ENCODE measurements at regions not wholly inside any gene's neighbourhood (a gene's known extent, or its start where the extent isn't known, plus 50 kb on each side); places are given as distances from the start of the nearest gene placed in this dataset.

DNA sequence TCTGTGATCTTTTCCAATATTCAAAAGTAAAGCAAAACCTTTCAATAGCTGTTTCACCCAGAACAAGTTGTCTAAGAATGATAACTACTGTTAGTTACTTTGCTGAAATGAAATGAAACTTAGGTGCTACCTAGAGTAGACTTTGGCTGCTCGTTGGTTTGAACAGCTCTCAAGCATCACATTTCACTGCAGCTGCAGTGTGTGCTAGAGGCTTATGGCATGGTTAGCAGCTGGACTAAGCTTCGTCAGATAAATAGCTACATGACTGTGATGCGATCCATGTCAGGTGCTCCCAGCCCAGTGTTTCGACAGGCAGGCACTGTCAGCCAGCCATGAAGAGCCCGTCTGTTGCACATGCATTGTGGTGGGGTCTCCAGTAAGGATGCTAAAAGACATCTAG is 201.1 kb downstream of the TFAP2B start:
- TF ChIP-seq ZZZ3 (CRISPR knock-in tag; IDR thresholded peaks at IDR 0.05; ENCODE audit: borderline replicate concordance) (no peak), RXRA (CRISPR knock-in tag; IDR thresholded peaks at IDR 0.05) (no peak), NFRKB (IDR thresholded peaks at IDR 0.05) (no peak), ZNF282 (IDR thresholded peaks at IDR 0.05; ENCODE audit: partially characterized antibody) (no peak), MAFK (conservative IDR thresholded peaks at IDR 0.05 in 1 of 2, IDR thresholded peaks at IDR 0.05 in 1 of 2; ENCODE audit: low read length in 2 of 2) (no peak), DNMT1 (CRISPR knock-in tag; IDR thresholded peaks at IDR 0.05) (no peak), KDM1A (CRISPR knock-in tag; IDR thresholded peaks at IDR 0.05) (no peak), SIN3A (IDR thresholded peaks at IDR 0.05; ENCODE audit: borderline replicate concordance, low read depth, low read length) (no peak), FOXP1 (IDR thresholded peaks at IDR 0.05) (no peak), FOXP1 (CRISPR knock-in tag; IDR thresholded peaks at IDR 0.05) (no peak), HNF4G (IDR thresholded peaks at IDR 0.05; ENCODE audit: borderline replicate concordance, low read depth, low read length) (no peak), HNF4G (CRISPR knock-in tag; IDR thresholded peaks at IDR 0.05; ENCODE audit: borderline replicate concordance, low read depth) (no peak), EZH2 (conservative IDR thresholded peaks at IDR 0.05; ENCODE audit: low read depth, low read length) (no peak), ZNF674 (CRISPR knock-in tag; IDR thresholded peaks at IDR 0.05; ENCODE audit: low read depth) (no peak)
- TF ChIP-seq, protein P1, sequence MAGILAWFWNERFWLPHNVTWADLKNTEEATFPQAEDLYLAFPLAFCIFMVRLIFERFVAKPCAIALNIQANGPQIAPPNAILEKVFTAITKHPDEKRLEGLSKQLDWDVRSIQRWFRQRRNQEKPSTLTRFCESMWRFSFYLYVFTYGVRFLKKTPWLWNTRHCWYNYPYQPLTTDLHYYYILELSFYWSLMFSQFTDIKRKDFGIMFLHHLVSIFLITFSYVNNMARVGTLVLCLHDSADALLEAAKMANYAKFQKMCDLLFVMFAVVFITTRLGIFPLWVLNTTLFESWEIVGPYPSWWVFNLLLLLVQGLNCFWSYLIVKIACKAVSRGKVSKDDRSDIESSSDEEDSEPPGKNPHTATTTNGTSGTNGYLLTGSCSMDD (CRISPR knock-in tag; IDR thresholded peaks at IDR 0.05): no peak
- TF ChIP-seq, protein P2, sequence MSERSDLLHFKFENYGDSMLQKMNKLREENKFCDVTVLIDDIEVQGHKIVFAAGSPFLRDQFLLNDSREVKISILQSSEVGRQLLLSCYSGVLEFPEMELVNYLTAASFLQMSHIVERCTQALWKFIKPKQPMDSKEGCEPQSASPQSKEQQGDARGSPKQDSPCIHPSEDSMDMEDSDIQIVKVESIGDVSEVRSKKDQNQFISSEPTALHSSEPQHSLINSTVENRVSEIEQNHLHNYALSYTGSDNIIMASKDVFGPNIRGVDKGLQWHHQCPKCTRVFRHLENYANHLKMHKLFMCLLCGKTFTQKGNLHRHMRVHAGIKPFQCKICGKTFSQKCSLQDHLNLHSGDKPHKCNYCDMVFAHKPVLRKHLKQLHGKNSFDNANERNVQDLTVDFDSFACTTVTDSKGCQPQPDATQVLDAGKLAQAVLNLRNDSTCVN (CRISPR knock-in tag; IDR thresholded peaks at IDR 0.05; ENCODE audit: borderline replicate concordance): no peak
